HCT116 (cell line): ENCODE measurements at regions not wholly inside any gene's neighbourhood (a gene's known extent, or its start where the extent isn't known, plus 50 kb on each side); places are given as distances from the start of the nearest gene placed in this dataset.
"Not testable (repeated sequence)": the region's sequence is repeated elsewhere in the genome, so short reads cannot be mapped to it uniquely, and the experiment has no call there.

Source experiments
- ATAC-seq: fragments of 200-7000 bp; cut with Tn5 transposase; 2 replicates; pipeline ENCODE4 v1.9.1; 2020; ENCODE audit warnings: mild to moderate bottlenecking, moderate library complexity
- BruUV-seq: library from RNA; stranded (reverse); fragments of 400-500 nt; replicated peaks from 2 replicates; lab custom pipeline; 2021; lab: Mats Ljungman, UMichigan
- CTCF ChIA-PET: fragments of 300-600 bp; sonication (Branson Sonifier 250); formaldehyde crosslinking; loops from one replicate; lab custom pipeline; 2021; ENCODE audit warnings: antibody characterized with exemption; lab: Charles Lee
- POLR2A ChIA-PET: fragments of 300-600, 350-600 bp; sonication (Branson Sonifier 250); formaldehyde crosslinking; loops from one replicate; lab custom pipeline; 2021; ENCODE audit warnings: antibody characterized with exemption; lab: Charles Lee
- RAD21 ChIA-PET, 2 experiments: fragments of 300-600 bp; sonication (Branson Sonifier 250); formaldehyde crosslinking; loops; one replicate each; lab custom pipeline; 2023; ENCODE audit warnings: low total read pairs in 2 of 2; ENCODE audit not compliant: uncharacterized antibody in 2 of 2, unreplicated experiment in 2 of 2, low non-redundant PET in 1 of 2; lab: Charles Lee
- DNase-seq: peaks from one replicate; pipeline ENCODE4 v3.0.0-alpha.2; 2010; ENCODE audit warnings: low read depth, low spot score
- H2AFZ ChIP-seq: fragments of 200-600 bp; shearing (Covaris generic), sonication (generic); 2 replicates; pipeline ENCODE4 v1.6.1; 2017; ENCODE audit warnings: low read depth, mixed run types, mixed read lengths, antibody characterized with exemption, low read length; ENCODE audit not compliant: poor library complexity, severe bottlenecking
- H3K27ac ChIP-seq: 2 replicates; pipeline ENCODE4 v1.5.1; 2012; ENCODE audit warnings: low read depth, low read length
- H3K27me3 ChIP-seq: fragments of 200-600 bp; sonication (generic); 2 replicates; pipeline ENCODE4 v1.6.1; 2016; ENCODE audit warnings: mixed run types, low read length, mixed read lengths; ENCODE audit not compliant: insufficient read depth
- H3K36me3 ChIP-seq, 2 experiments: fragments of 200-500 bp in 1 of 2; fragments of 200-600 bp in 1 of 2; sonication (Bioruptor generic) in 1 of 2; sonication (generic) in 1 of 2; 2 replicates each; pipeline versions ENCODE4 v1.5.1 to v1.6.1; 2014 to 2016; ENCODE audit warnings: low read length in 2 of 2, inconsistent platforms in 1 of 2, mixed read lengths in 1 of 2, mixed run types in 1 of 2; ENCODE audit not compliant: insufficient read depth in 2 of 2, control insufficient read depth in 1 of 2
- H3K4me1 ChIP-seq, 2 experiments: fragments of 200-600 bp in 1 of 2; sonication (generic) in 1 of 2; 2 replicates each; pipeline versions ENCODE4 v1.5.1 to v1.6.1; 2012 to 2017; ENCODE audit warnings: low read length in 2 of 2, inconsistent platforms in 1 of 2, mild to moderate bottlenecking in 1 of 2, mixed read lengths in 1 of 2, mixed run types in 1 of 2, moderate library complexity in 1 of 2; ENCODE audit not compliant: insufficient read depth in 2 of 2, control insufficient read depth in 1 of 2
- H3K4me2 ChIP-seq: fragments of 200-600 bp; sonication (generic); 2 replicates; pipeline ENCODE4 v1.6.1; 2017; ENCODE audit warnings: mixed run types, low read length, mixed read lengths
- H3K4me3 ChIP-seq, 2 experiments: fragments of 200-600 bp in 1 of 2; sonication (generic) in 1 of 2; replicated peaks in 1 of 2; 2 replicates each; pipeline ENCODE4 v1.5.1; 2011 to 2016; ENCODE audit warnings: low read length in 2 of 2, control low read depth in 1 of 2, low read depth in 1 of 2, mild to moderate bottlenecking in 1 of 2, mixed read lengths in 1 of 2, mixed run types in 1 of 2
- H3K79me2 ChIP-seq: fragments of 200-600 bp; sonication (generic); 2 replicates; pipeline ENCODE4 v1.6.1; 2017; ENCODE audit warnings: mild to moderate bottlenecking, mixed run types, low read length, moderate library complexity, mixed read lengths; ENCODE audit not compliant: insufficient read depth
- H3K9ac ChIP-seq: fragments of 200-600 bp; sonication (generic); 2 replicates; pipeline ENCODE4 v1.6.1; 2016; ENCODE audit warnings: low read length, mixed read lengths
- H3K9me2 ChIP-seq: fragments of 200-600 bp; sonication (generic), shearing (Covaris generic); 2 replicates; pipeline ENCODE4 v1.6.1; 2017; ENCODE audit warnings: mixed run types, mild to moderate bottlenecking, moderate library complexity; ENCODE audit not compliant: insufficient read depth
- H3K9me3 ChIP-seq, 2 experiments: fragments of 200-500 bp in 1 of 2; fragments of 200-600 bp in 1 of 2; sonication (Bioruptor generic) in 1 of 2; sonication (generic) in 1 of 2; 2 replicates each; pipeline ENCODE4 v1.6.1; 2014 to 2017; ENCODE audit warnings: low read length in 2 of 2, mixed read lengths in 2 of 2, inconsistent platforms in 1 of 2, low read depth in 1 of 2, mild to moderate bottlenecking in 1 of 2, mixed run types in 1 of 2, moderate library complexity in 1 of 2; ENCODE audit not compliant: control insufficient read depth in 1 of 2, insufficient read depth in 1 of 2
- H4K20me1 ChIP-seq: fragments of 200-600 bp; sonication (generic), shearing (Covaris generic); 2 replicates; pipeline ENCODE4 v1.6.1; 2017; ENCODE audit warnings: mixed run types, mild to moderate bottlenecking, moderate library complexity; ENCODE audit not compliant: insufficient read depth
- CBX3 ChIP-seq: IDR thresholded peaks from 2 replicates; pipeline ENCODE4 v1.6.1; 2012; ENCODE audit warnings: low read depth
- CEBPB ChIP-seq: IDR thresholded peaks from 2 replicates; pipeline ENCODE4 v1.6.1; 2012; ENCODE audit warnings: low read depth
- ELF1 ChIP-seq: IDR thresholded peaks from 2 replicates; pipeline ENCODE4 v1.6.1; 2012; ENCODE audit warnings: low read depth, borderline replicate concordance
- EZH2 ChIP-seq: fragments of 200-600 bp; sonication (generic); IDR thresholded peaks from 2 replicates; pipeline ENCODE4 v1.6.1; 2017; ENCODE audit warnings: antibody characterized with exemption, mixed run types
- EZH2phosphoT487 ChIP-seq: fragments of 200-600 bp; IDR thresholded peaks from 2 replicates; pipeline ENCODE4 v1.6.1; 2018; ENCODE audit warnings: antibody characterized with exemption, borderline replicate concordance
- JUND ChIP-seq: IDR thresholded peaks from 2 replicates; pipeline ENCODE4 v1.6.1; 2012
- POLR2A ChIP-seq: IDR thresholded peaks from 2 replicates; pipeline ENCODE4 v1.7.0; 2011; ENCODE audit warnings: borderline replicate concordance; ENCODE audit not compliant: insufficient read depth, insufficient read length; ENCODE audit errors: extremely low read depth
- POLR2AphosphoS5 ChIP-seq: IDR thresholded peaks from 2 replicates; pipeline ENCODE4 v1.6.1; 2011; ENCODE audit warnings: mild to moderate bottlenecking, low read depth, low read length, moderate library complexity
- SIN3A ChIP-seq: IDR thresholded peaks from 2 replicates; pipeline ENCODE4 v1.6.1; 2012; ENCODE audit warnings: low read depth
- SP1 ChIP-seq: IDR thresholded peaks from 2 replicates; pipeline ENCODE4 v1.6.1; 2012; ENCODE audit warnings: low read depth
- TCF7L2 ChIP-seq: IDR thresholded peaks from 2 replicates; pipeline ENCODE4 v1.7.0; 2011; ENCODE audit warnings: borderline replicate concordance, inconsistent platforms; ENCODE audit not compliant: insufficient read depth, insufficient read length; ENCODE audit errors: extremely low read depth
- YY1 ChIP-seq: IDR thresholded peaks from 2 replicates; pipeline ENCODE4 v1.6.1; 2011; ENCODE audit warnings: low read length, low read depth, moderate library complexity, mild to moderate bottlenecking; ENCODE audit not compliant: insufficient replicate concordance; ENCODE audit errors: extremely low read depth
- ZNF274 ChIP-seq: fragments of 200-500 bp; sonication (Bioruptor generic); IDR thresholded peaks from 2 replicates; pipeline ENCODE4 v1.6.1; 2014; ENCODE audit warnings: mild to moderate bottlenecking, low read depth, low read length, inconsistent platforms
- intact Hi-C: fragments of 100-400 bp; cut with micrococcal nuclease; formaldehyde crosslinking; loops from 2 replicates; pipeline ENCODE4 v1.10.0; 2022
- TF ChIP-seq, protein P1 (sequence below): IDR thresholded peaks from 2 replicates; pipeline ENCODE4 v1.6.1; 2012
- TF ChIP-seq, protein P2 (sequence below), 3 experiments: fragments of 200-600 bp in 1 of 3; sonication (generic) in 1 of 3; IDR thresholded peaks in 2 of 3; conservative IDR thresholded peaks in 1 of 3; 2 replicates each; pipeline ENCODE4 v1.5.1; 2012 to 2017; ENCODE audit warnings: low read depth in 2 of 3, low read length in 2 of 3, antibody characterized with exemption in 1 of 3, borderline replicate concordance in 1 of 3, control low read depth in 1 of 3, mild to moderate bottlenecking in 1 of 3, mixed read lengths in 1 of 3, mixed run types in 1 of 3, moderate library complexity in 1 of 3; ENCODE audit not compliant: insufficient read depth in 1 of 3
- TF ChIP-seq, protein P3 (sequence below): IDR thresholded peaks from 2 replicates; pipeline ENCODE4 v1.6.1; 2012
- TF ChIP-seq, protein P4 (sequence below): IDR thresholded peaks from 2 replicates; pipeline ENCODE4 v1.6.1; 2012; ENCODE audit warnings: low read depth

DNA sequence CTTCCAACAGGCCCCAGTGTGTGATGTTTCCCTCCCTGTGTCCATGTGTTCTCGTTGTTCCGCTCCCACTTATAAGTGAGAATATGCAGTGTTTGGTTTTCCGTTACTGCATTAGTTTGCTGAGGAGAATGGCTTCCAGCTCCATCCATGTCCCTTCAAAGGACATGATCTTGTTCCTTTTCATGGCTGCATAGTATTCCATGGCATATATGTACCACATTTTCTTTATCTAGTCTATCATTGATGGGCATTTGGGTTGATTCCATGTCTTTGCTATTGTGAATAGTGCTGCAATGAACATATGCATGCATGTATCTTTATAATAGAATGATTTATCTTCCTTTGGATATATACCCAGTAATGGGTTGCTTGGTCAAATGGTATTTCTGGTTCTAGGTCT lies 109.5 kb upstream of the PELI2 start:
- POLR2A ChIA-PET, DNase-seq, CTCF ChIA-PET, H3K9me2 ChIP-seq, intact Hi-C loops, H3K4me2 ChIP-seq, BruUV-seq, H3K9me3 ChIP-seq, H3K4me1 ChIP-seq, H3K36me3 ChIP-seq, ATAC-seq, H3K79me2 ChIP-seq, H4K20me1 ChIP-seq, H3K27ac ChIP-seq, RAD21 ChIA-PET, H3K4me3 ChIP-seq, H2AFZ ChIP-seq, H3K9ac ChIP-seq: not testable (repeated sequence)
- peaks cover 16% of the 10 kb centered on the region; the same call in 1 of the 2 replicates for H3K27me3 ChIP-seq

DNA sequence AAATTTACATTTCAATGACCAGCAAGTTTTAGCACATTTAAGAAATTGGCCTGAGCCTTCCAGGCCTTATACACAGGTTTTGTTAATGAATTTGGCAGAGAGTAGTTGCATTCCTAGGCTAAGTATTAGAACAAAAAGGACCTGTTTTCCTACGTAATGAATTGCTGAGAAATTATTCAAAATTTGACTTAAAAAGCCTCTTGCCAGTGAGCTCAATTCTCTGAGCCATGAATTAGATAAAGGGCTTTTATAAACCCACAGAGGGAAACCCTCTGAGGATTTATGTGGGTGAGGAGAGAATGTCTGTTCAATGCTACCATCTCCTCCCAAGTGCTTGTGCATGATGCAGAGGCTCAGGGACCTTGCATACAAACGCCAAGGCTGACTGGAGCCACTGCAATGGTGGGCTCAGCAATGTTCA lies 94.5 kb upstream of the PELI2 start:
- no peaks in the 10 kb centered on the region for H3K27me3 ChIP-seq
- H3K9ac ChIP-seq = no peak overlapping the region
- CTCF ChIA-PET = no interaction called here
- no peaks in the 10 kb centered on the region for H3K79me2 ChIP-seq
- no TSS peak for BruUV-seq
- no peaks in the 10 kb centered on the region for H4K20me1 ChIP-seq
- RAD21 ChIA-PET = no interaction called here
- intact Hi-C loops = no loop called here
- no peak overlapping the region for H3K27ac ChIP-seq
- H2AFZ ChIP-seq = no peak overlapping the region
- H3K36me3 ChIP-seq = no peaks in the 10 kb centered on the region
- POLR2A ChIA-PET = no interaction called here
- no peaks in the 10 kb centered on the region for H3K9me2 ChIP-seq
- H3K4me3 ChIP-seq = no peak overlapping the region
- no peak for ATAC-seq
- DNase-seq = no peak
- no peaks in the 10 kb centered on the region for H3K4me1 ChIP-seq
- no peaks in the 10 kb centered on the region for H3K9me3 ChIP-seq
- no peak overlapping the region for H3K4me2 ChIP-seq
- TF ChIP-seq TCF7L2 (no peak), JUND (no peak), CEBPB (no peak), ELF1 (no peak), CBX3 (no peak), YY1 (no peak), POLR2AphosphoS5 (no peak), POLR2A (no peak), SP1 (no peak), EZH2 (no peak), SIN3A (no peak), ZNF274 (no peak), EZH2phosphoT487 (no peak)
- TF ChIP-seq, protein P1, sequence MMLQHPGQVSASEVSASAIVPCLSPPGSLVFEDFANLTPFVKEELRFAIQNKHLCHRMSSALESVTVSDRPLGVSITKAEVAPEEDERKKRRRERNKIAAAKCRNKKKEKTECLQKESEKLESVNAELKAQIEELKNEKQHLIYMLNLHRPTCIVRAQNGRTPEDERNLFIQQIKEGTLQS = no peak
- TF ChIP-seq, protein P2, sequence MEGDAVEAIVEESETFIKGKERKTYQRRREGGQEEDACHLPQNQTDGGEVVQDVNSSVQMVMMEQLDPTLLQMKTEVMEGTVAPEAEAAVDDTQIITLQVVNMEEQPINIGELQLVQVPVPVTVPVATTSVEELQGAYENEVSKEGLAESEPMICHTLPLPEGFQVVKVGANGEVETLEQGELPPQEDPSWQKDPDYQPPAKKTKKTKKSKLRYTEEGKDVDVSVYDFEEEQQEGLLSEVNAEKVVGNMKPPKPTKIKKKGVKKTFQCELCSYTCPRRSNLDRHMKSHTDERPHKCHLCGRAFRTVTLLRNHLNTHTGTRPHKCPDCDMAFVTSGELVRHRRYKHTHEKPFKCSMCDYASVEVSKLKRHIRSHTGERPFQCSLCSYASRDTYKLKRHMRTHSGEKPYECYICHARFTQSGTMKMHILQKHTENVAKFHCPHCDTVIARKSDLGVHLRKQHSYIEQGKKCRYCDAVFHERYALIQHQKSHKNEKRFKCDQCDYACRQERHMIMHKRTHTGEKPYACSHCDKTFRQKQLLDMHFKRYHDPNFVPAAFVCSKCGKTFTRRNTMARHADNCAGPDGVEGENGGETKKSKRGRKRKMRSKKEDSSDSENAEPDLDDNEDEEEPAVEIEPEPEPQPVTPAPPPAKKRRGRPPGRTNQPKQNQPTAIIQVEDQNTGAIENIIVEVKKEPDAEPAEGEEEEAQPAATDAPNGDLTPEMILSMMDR (IDR thresholded peaks at IDR 0.05 in 2 of 3, conservative IDR thresholded peaks at IDR 0.05 in 1 of 3; ENCODE audit: borderline replicate concordance in 1 of 3, insufficient read depth in 1 of 3, low read depth in 2 of 3, low read length in 2 of 3) = no peak
- TF ChIP-seq, protein P3, sequence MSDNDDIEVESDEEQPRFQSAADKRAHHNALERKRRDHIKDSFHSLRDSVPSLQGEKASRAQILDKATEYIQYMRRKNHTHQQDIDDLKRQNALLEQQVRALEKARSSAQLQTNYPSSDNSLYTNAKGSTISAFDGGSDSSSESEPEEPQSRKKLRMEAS = no peak
- TF ChIP-seq, protein P4, sequence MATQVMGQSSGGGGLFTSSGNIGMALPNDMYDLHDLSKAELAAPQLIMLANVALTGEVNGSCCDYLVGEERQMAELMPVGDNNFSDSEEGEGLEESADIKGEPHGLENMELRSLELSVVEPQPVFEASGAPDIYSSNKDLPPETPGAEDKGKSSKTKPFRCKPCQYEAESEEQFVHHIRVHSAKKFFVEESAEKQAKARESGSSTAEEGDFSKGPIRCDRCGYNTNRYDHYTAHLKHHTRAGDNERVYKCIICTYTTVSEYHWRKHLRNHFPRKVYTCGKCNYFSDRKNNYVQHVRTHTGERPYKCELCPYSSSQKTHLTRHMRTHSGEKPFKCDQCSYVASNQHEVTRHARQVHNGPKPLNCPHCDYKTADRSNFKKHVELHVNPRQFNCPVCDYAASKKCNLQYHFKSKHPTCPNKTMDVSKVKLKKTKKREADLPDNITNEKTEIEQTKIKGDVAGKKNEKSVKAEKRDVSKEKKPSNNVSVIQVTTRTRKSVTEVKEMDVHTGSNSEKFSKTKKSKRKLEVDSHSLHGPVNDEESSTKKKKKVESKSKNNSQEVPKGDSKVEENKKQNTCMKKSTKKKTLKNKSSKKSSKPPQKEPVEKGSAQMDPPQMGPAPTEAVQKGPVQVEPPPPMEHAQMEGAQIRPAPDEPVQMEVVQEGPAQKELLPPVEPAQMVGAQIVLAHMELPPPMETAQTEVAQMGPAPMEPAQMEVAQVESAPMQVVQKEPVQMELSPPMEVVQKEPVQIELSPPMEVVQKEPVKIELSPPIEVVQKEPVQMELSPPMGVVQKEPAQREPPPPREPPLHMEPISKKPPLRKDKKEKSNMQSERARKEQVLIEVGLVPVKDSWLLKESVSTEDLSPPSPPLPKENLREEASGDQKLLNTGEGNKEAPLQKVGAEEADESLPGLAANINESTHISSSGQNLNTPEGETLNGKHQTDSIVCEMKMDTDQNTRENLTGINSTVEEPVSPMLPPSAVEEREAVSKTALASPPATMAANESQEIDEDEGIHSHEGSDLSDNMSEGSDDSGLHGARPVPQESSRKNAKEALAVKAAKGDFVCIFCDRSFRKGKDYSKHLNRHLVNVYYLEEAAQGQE = no peak
